ENCODE measurements at regions not wholly inside any gene's neighbourhood (a gene's known extent, or its start where the extent isn't known, plus 50 kb on each side); places are given as distances from the start of the nearest gene placed in this dataset.
"Not testable (repeated sequence)": the region's sequence is repeated elsewhere in the genome, so short reads cannot be mapped to it uniquely, and the experiment has no call there.

DNA sequence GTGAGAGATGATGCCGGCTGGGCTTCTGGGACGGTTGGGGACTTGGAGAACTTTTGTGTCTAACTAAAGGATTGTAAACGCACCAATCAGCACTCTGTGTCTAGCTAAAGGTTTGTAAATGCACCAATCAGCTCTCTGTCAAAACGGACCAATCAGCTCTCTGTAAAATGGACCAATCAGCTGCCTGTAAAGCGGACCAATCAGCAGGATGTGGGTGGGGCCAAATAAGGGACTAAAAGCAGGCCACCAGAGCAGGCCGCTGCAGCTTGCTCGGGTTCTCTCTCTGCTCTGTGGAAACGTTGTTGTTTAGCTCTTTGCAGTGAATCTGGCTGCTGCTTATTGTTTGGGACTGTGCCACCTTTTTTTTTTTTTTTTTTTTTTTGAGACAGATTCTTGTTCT, 705.1 kb downstream of the SEMA5A start:
- TF ChIP-seq, protein P1, sequence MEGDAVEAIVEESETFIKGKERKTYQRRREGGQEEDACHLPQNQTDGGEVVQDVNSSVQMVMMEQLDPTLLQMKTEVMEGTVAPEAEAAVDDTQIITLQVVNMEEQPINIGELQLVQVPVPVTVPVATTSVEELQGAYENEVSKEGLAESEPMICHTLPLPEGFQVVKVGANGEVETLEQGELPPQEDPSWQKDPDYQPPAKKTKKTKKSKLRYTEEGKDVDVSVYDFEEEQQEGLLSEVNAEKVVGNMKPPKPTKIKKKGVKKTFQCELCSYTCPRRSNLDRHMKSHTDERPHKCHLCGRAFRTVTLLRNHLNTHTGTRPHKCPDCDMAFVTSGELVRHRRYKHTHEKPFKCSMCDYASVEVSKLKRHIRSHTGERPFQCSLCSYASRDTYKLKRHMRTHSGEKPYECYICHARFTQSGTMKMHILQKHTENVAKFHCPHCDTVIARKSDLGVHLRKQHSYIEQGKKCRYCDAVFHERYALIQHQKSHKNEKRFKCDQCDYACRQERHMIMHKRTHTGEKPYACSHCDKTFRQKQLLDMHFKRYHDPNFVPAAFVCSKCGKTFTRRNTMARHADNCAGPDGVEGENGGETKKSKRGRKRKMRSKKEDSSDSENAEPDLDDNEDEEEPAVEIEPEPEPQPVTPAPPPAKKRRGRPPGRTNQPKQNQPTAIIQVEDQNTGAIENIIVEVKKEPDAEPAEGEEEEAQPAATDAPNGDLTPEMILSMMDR (CRISPR knock-in tag; IDR thresholded peaks at IDR 0.05): not testable (repeated sequence)
- not testable (repeated sequence) for TF ChIP-seq RAD21 (CRISPR knock-in tag; IDR thresholded peaks at IDR 0.05); POGZ (CRISPR knock-in tag; IDR thresholded peaks at IDR 0.05); JUND (CRISPR knock-in tag; IDR thresholded peaks at IDR 0.05); MAX (IDR thresholded peaks at IDR 0.05); ZNF740 (CRISPR knock-in tag; IDR thresholded peaks at IDR 0.05); HDAC2 (CRISPR knock-in tag; IDR thresholded peaks at IDR 0.05); BRCA1 (CRISPR knock-in tag; IDR thresholded peaks at IDR 0.05); ZMYM3 (CRISPR knock-in tag; IDR thresholded peaks at IDR 0.05); MEF2D (CRISPR knock-in tag; IDR thresholded peaks at IDR 0.05); PATZ1 (CRISPR knock-in tag; IDR thresholded peaks at IDR 0.05)
- TF ChIP-seq, protein P2, sequence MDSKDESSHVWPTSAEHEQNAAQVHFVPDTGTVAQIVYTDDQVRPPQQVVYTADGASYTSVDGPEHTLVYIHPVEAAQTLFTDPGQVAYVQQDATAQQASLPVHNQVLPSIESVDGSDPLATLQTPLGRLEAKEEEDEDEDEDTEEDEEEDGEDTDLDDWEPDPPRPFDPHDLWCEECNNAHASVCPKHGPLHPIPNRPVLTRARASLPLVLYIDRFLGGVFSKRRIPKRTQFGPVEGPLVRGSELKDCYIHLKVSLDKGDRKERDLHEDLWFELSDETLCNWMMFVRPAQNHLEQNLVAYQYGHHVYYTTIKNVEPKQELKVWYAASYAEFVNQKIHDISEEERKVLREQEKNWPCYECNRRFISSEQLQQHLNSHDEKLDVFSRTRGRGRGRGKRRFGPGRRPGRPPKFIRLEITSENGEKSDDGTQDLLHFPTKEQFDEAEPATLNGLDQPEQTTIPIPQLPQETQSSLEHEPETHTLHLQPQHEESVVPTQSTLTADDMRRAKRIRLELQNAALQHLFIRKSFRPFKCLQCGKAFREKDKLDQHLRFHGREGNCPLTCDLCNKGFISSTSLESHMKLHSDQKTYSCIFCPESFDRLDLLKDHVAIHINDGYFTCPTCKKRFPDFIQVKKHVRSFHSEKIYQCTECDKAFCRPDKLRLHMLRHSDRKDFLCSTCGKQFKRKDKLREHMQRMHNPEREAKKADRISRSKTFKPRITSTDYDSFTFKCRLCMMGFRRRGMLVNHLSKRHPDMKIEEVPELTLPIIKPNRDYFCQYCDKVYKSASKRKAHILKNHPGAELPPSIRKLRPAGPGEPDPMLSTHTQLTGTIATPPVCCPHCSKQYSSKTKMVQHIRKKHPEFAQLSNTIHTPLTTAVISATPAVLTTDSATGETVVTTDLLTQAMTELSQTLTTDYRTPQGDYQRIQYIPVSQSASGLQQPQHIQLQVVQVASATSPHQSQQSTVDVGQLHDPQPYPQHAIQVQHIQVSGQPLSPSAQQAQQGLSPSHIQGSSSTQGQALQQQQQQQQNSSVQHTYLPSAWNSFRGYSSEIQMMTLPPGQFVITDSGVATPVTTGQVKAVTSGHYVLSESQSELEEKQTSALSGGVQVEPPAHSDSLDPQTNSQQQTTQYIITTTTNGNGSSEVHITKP (CRISPR knock-in tag; IDR thresholded peaks at IDR 0.05; ENCODE audit: low read depth): not testable (repeated sequence)
